ENCODE measurements at regions not wholly inside any gene's neighbourhood (a gene's known extent, or its start where the extent isn't known, plus 50 kb on each side); places are given as distances from the start of the nearest gene placed in this dataset.

DNA sequence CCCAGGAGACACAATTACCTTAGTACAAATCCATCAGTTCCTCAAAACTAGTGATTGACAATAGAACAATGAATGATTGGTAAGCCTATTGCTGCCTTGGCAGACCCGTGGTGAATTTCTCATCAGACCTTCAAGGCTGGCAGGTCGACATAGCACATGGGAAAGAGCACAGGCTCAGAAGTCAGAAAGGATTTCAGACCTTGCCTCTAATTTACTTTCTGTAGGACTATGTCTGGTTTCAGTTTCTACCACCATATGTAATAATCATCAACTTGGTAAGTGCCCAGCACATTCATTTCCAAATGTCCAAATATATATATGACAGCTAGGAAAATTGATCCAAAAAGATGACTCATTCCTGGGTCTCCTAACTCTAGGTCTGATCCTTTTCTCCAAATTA lies 62.5 kb upstream of the GRHL3 start (continued):
- TF ChIP-seq EP300 (IDR thresholded peaks at IDR 0.05; ENCODE audit: borderline replicate concordance in 1 of 2, low read depth in 2 of 2, low read length in 2 of 2) (no peak), POLR2A (IDR thresholded peaks at IDR 0.05; ENCODE audit: control extremely low read depth in 1 of 2, low read depth in 2 of 2, low read length in 2 of 2) (no peak)

All from H1 (cell line).